ENCODE measurements at regions not wholly inside any gene's neighbourhood (a gene's known extent, or its start where the extent isn't known, plus 50 kb on each side); places are given as distances from the start of the nearest gene placed in this dataset.
"Not testable (repeated sequence)": the region's sequence is repeated elsewhere in the genome, so short reads cannot be mapped to it uniquely, and the experiment has no call there.

GRCh38 chr7:124099585-124099984 is 66.7 kb upstream of the TMEM229A start:
- TF ChIP-seq POLR2A (IDR thresholded peaks at IDR 0.05) = not testable (repeated sequence)
- TF ChIP-seq, protein P1, sequence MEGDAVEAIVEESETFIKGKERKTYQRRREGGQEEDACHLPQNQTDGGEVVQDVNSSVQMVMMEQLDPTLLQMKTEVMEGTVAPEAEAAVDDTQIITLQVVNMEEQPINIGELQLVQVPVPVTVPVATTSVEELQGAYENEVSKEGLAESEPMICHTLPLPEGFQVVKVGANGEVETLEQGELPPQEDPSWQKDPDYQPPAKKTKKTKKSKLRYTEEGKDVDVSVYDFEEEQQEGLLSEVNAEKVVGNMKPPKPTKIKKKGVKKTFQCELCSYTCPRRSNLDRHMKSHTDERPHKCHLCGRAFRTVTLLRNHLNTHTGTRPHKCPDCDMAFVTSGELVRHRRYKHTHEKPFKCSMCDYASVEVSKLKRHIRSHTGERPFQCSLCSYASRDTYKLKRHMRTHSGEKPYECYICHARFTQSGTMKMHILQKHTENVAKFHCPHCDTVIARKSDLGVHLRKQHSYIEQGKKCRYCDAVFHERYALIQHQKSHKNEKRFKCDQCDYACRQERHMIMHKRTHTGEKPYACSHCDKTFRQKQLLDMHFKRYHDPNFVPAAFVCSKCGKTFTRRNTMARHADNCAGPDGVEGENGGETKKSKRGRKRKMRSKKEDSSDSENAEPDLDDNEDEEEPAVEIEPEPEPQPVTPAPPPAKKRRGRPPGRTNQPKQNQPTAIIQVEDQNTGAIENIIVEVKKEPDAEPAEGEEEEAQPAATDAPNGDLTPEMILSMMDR (IDR thresholded peaks at IDR 0.05) = not testable (repeated sequence)

Measured in ovary (tissue), 3 donors.